Stomach (tissue), 8 donors: ENCODE measurements at regions not wholly inside any gene's neighbourhood (a gene's known extent, or its start where the extent isn't known, plus 50 kb on each side); places are given as distances from the start of the nearest gene placed in this dataset.

ENCODE experiments used
- DNase-seq, 2 donors: peaks; one replicate each; pipeline versions ENCODE4 v3.0.0 to v3.0.0-alpha.2; 2013 to 2019
- H3K27ac ChIP-seq, 5 donors: fragments of 200-600 bp in 4 of 5; sonication (generic) in 4 of 5; one replicate each; pipeline ENCODE4 v1.5.1; 2013 to 2019; ENCODE audit warnings: mild to moderate bottlenecking in 1 of 5, moderate library complexity in 1 of 5
- H3K27me3 ChIP-seq, 3 donors: fragments of 200-600 bp; sonication (generic); one replicate each; pipeline ENCODE4 v1.5.1; 2017 to 2019; ENCODE audit warnings: mixed run types in 1 of 3
- H3K36me3 ChIP-seq, 4 donors: fragments of 200-600 bp; sonication (generic); 1 replicate in 3 of 4; 2 replicates in 1 of 4; pipeline ENCODE4 v1.5.1; 2016 to 2019
- H3K4me1 ChIP-seq, 4 donors: fragments of 200-600 bp; sonication (generic); one replicate each; pipeline ENCODE4 v1.5.1; 2016 to 2019
- H3K4me3 ChIP-seq, 4 donors: fragments of 200-600 bp; sonication (generic) in 3 of 4; one replicate each; pipeline ENCODE4 v1.5.1; 2016 to 2019; ENCODE audit warnings: mild to moderate bottlenecking in 1 of 4
- H3K9me3 ChIP-seq, 4 donors: fragments of 200-600 bp; sonication (generic); one replicate each; pipeline ENCODE4 v1.5.1; 2016 to 2019
- CTCF ChIP-seq, 7 experiments: fragments of 450-650 bp in 4 of 7; fragments of 200-600 bp in 3 of 7; sonication (generic) in 3 of 7; IDR thresholded peaks; one replicate each; pipeline ENCODE4 v1.5.1; 2016 to 2019; ENCODE audit warnings: antibody characterized with exemption in 7 of 7, control low read depth in 2 of 7, mild to moderate bottlenecking in 1 of 7
- EP300 ChIP-seq: sonication (generic); formaldehyde crosslinking; IDR thresholded peaks from one replicate; pipeline ENCODE4 v1.6.1; 2017; ENCODE audit warnings: antibody characterized with exemption
- POLR2A ChIP-seq, 4 donors: fragments of 450-650 bp; IDR thresholded peaks; one replicate each; pipeline ENCODE4 v1.6.1; 2016; ENCODE audit warnings: antibody characterized with exemption in 4 of 4, control low read depth in 2 of 4, mild to moderate bottlenecking in 1 of 4, moderate library complexity in 1 of 4
- POLR2AphosphoS5 ChIP-seq, 3 donors: sonication (generic); formaldehyde crosslinking; IDR thresholded peaks; one replicate each; pipeline ENCODE4 v1.6.1; 2016; ENCODE audit warnings: antibody characterized with exemption in 3 of 3
- WGBS, 5 donors: extraction: QIAGEN DNeasy Blood & Tissue Kit in 3 of 5; methylation state at CpG; one replicate each; pipeline versions ENCODE4 v1.1.5 to v1.1.7; 2013 to 2018; 5-methylcytosine and 5-hydroxymethylcytosine counted together
- intact Hi-C: fragments of 100-400 bp; cut with DNase I; formaldehyde crosslinking; loops from one replicate; pipeline ENCODE4 v1.15.1; 2023; ENCODE audit warnings: low total_unique reads
- donor health status: healthy with polysubstance abuse.
- donor health status: Bipolar disorder and iron deficiency.
- donor health status: healthy.

- H3K27ac ChIP-seq, result no peak overlapping the region
- no peak overlapping the region for H3K4me3 ChIP-seq
- WGBS, 5 donors, result 85 to 93% (median 91%) methylated on average over 19 of the region's 19 CpGs
- peaks cover 0 to 24% (median 11%) of the 10 kb centered on the region in 4 donors for H3K4me1 ChIP-seq
- H3K27me3 ChIP-seq, result no peaks in the 10 kb centered on the region
- no peak for TF ChIP-seq CTCF (IDR thresholded peaks at IDR 0.05)
- TF ChIP-seq POLR2AphosphoS5 (IDR thresholded peaks at IDR 0.05), result no peak
- no peak for TF ChIP-seq POLR2A (IDR thresholded peaks at IDR 0.05)
- no peak for TF ChIP-seq EP300
- H3K9me3 ChIP-seq, result no peaks in the 10 kb centered on the region
- DNase-seq, result no peak
- intact Hi-C loops, result no loop called here
- no peaks in the 10 kb centered on the region for H3K36me3 ChIP-seq
Measured at GRCh38 chr21:41650526-41651145, 116.2 kb downstream of the RIPK4 start.

- Histone ChIP-seq H3K9me3 (no peaks in the 10 kb centered on the region), H3K27ac (no peak overlapping the region), H3K36me3 (no peaks in the 10 kb centered on the region), H3K27me3 (no peaks in the 10 kb centered on the region), H3K4me3 (no peak overlapping the region), H3K4me1 (peaks cover 0 to 14% (median 5%) of the 10 kb centered on the region in 4 donors)
- intact Hi-C loops, result no loop called here
- 69 to 80% (median 78%) methylated on average over 9 of the region's 9 CpGs for WGBS, 5 donors
- DNase-seq, result no peak
- TF ChIP-seq EP300 (no peak), CTCF (IDR thresholded peaks at IDR 0.05) (no peak), POLR2AphosphoS5 (IDR thresholded peaks at IDR 0.05) (no peak), POLR2A (IDR thresholded peaks at IDR 0.05) (no peak)
Measured at GRCh38 chr21:41648591-41649031, 118.2 kb downstream of the RIPK4 start.

- Histone ChIP-seq H3K36me3 (no peaks in the 10 kb centered on the region), H3K4me1 (peaks cover 0 to 9% (median 0%) of the 10 kb centered on the region in 4 donors), H3K27me3 (no peaks in the 10 kb centered on the region), H3K27ac (no peak overlapping the region), H3K9me3 (no peaks in the 10 kb centered on the region), H3K4me3 (no peak overlapping the region)
- TF ChIP-seq POLR2AphosphoS5 (IDR thresholded peaks at IDR 0.05), result no peak
- TF ChIP-seq POLR2A (IDR thresholded peaks at IDR 0.05), result no peak
- TF ChIP-seq CTCF (IDR thresholded peaks at IDR 0.05), result no peak
- TF ChIP-seq EP300, result no peak
- 83 to 91% (median 86%) methylated on average over 9 of the region's 9 CpGs for WGBS, 5 donors
- intact Hi-C loops, result no loop called here
- no peak for DNase-seq
Measured at GRCh38 chr21:41647806-41648561, 118.9 kb downstream of the RIPK4 start.

- no peaks in the 10 kb centered on the region for H3K36me3 ChIP-seq
- no peak for DNase-seq
- peak overlapping the region in 1 of 5 donors; percentile 58 for H3K27ac ChIP-seq
- H3K4me3 ChIP-seq, result no peak overlapping the region
- no peaks in the 10 kb centered on the region for H3K27me3 ChIP-seq
- intact Hi-C loops, result no loop called here
- no peak for TF ChIP-seq CTCF (IDR thresholded peaks at IDR 0.05)
- TF ChIP-seq POLR2AphosphoS5 (IDR thresholded peaks at IDR 0.05), result no peak
- no peak for TF ChIP-seq POLR2A (IDR thresholded peaks at IDR 0.05)
- no peak for TF ChIP-seq EP300
- peaks cover 0 to 2% (median 0%) of the 10 kb centered on the region in 4 donors for H3K9me3 ChIP-seq
- 72 to 79% (median 76%) methylated on average over 10 of the region's 10 CpGs for WGBS, 5 donors
- H3K4me1 ChIP-seq, result peaks cover 0 to 14% (median 0%) of the 10 kb centered on the region in 4 donors
Measured at GRCh38 chr21:41643246-41643966, 123.4 kb downstream of the RIPK4 start.
